PFSK-1 (cell line): ENCODE measurements at regions not wholly inside any gene's neighbourhood (a gene's known extent, or its start where the extent isn't known, plus 50 kb on each side); places are given as distances from the start of the nearest gene placed in this dataset.

ENCODE experiments used
- FOXP2 ChIP-seq: optimal IDR thresholded peaks from 2 replicates; pipeline ENCODE3; 2011; ENCODE audit warnings: borderline replicate concordance, control low read depth, inconsistent platforms; ENCODE audit not compliant: insufficient read depth; ENCODE audit errors: extremely low read length, extremely low read depth
- POLR2AphosphoS5 ChIP-seq: IDR thresholded peaks from 2 replicates; pipeline ENCODE4 v1.6.1; 2012; ENCODE audit warnings: low read depth, mild to moderate bottlenecking, control low read depth, low read length, moderate library complexity
- SIN3A ChIP-seq: IDR thresholded peaks from 2 replicates; pipeline ENCODE4 v1.6.1; 2012; ENCODE audit warnings: mild to moderate bottlenecking, low read length, moderate library complexity, borderline replicate concordance; ENCODE audit not compliant: insufficient read depth
- TAF1 ChIP-seq: IDR thresholded peaks from 2 replicates; pipeline ENCODE4 v1.6.1; 2012; ENCODE audit warnings: low read length, control low read depth, borderline replicate concordance; ENCODE audit not compliant: insufficient read depth
- TF ChIP-seq, protein P1 (sequence below), 2 experiments: IDR thresholded peaks; 2 replicates each; pipeline versions ENCODE4 v1.6.1 to v1.8.0; 2011 to 2012; ENCODE audit warnings: low read depth in 2 of 2, low read length in 2 of 2, control low read depth in 1 of 2, inconsistent platforms in 1 of 2, mild to moderate bottlenecking in 1 of 2, moderate library complexity in 1 of 2; ENCODE audit not compliant: insufficient read depth in 1 of 2

DNA sequence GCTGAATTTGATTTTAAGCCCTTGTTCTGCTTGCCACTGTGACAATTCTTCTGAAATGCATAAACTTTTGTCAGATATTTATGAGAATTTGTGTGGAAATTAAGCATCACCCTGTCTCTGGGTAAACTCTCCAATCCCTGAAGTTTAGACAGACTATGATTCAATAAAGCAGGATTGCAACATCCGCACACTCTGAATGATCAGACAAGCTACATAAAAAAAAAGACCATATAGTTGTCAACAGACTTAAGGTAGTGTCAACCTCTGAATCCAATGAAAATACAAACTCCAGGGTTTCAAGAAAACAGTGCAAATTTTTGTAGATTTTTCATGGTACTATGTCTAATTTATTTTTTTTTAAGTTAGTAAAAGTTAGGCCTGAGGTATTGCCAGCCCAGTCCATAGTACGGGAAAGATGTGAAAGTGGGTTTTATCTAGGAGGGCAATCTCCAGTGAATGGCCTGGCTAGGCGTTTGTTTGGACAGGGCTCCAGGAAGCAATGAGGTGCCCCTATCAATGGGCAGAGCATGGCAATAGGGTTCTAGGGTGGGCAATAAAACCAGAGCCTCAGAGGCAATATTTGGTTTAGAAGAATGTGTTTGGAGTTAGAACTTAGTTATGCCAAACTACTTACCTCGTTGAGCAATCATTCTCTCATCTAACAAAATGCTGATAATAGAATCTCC lies 762.6 kb upstream of the SEMA6A start:
- TF ChIP-seq SIN3A: no peak
- TF ChIP-seq FOXP2: no peak
- TF ChIP-seq TAF1: no peak
- TF ChIP-seq, protein P1, sequence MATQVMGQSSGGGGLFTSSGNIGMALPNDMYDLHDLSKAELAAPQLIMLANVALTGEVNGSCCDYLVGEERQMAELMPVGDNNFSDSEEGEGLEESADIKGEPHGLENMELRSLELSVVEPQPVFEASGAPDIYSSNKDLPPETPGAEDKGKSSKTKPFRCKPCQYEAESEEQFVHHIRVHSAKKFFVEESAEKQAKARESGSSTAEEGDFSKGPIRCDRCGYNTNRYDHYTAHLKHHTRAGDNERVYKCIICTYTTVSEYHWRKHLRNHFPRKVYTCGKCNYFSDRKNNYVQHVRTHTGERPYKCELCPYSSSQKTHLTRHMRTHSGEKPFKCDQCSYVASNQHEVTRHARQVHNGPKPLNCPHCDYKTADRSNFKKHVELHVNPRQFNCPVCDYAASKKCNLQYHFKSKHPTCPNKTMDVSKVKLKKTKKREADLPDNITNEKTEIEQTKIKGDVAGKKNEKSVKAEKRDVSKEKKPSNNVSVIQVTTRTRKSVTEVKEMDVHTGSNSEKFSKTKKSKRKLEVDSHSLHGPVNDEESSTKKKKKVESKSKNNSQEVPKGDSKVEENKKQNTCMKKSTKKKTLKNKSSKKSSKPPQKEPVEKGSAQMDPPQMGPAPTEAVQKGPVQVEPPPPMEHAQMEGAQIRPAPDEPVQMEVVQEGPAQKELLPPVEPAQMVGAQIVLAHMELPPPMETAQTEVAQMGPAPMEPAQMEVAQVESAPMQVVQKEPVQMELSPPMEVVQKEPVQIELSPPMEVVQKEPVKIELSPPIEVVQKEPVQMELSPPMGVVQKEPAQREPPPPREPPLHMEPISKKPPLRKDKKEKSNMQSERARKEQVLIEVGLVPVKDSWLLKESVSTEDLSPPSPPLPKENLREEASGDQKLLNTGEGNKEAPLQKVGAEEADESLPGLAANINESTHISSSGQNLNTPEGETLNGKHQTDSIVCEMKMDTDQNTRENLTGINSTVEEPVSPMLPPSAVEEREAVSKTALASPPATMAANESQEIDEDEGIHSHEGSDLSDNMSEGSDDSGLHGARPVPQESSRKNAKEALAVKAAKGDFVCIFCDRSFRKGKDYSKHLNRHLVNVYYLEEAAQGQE (IDR thresholded peaks at IDR 0.05; ENCODE audit: insufficient read depth in 1 of 2, low read depth in 2 of 2, low read length in 2 of 2): no peak
- no peak for TF ChIP-seq POLR2AphosphoS5

DNA sequence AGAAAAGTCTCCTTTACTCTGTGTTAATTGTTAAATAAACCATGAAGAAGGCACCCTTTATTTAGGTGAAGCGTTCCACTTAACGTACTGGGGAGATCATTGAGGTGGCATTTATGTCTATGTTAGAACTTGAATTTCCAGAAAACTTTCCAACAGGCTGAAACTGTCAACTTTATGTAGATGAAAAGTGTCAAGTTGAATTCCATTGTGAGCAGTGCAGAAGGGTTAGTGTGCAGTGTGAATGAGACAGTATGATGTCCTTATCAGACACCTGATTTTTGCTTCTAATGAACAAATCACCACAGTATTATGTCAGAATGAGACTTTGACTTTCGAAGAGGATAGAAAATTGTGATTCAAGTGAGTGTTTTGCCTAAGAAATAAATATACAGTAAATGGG lies 761.6 kb upstream of the SEMA6A start:
- no peak for TF ChIP-seq SIN3A
- TF ChIP-seq TAF1: no peak
- no peak for TF ChIP-seq FOXP2
- no peak for TF ChIP-seq POLR2AphosphoS5
- TF ChIP-seq, protein P1 (IDR thresholded peaks at IDR 0.05; ENCODE audit: insufficient read depth in 1 of 2, low read depth in 2 of 2, low read length in 2 of 2): no peak

DNA sequence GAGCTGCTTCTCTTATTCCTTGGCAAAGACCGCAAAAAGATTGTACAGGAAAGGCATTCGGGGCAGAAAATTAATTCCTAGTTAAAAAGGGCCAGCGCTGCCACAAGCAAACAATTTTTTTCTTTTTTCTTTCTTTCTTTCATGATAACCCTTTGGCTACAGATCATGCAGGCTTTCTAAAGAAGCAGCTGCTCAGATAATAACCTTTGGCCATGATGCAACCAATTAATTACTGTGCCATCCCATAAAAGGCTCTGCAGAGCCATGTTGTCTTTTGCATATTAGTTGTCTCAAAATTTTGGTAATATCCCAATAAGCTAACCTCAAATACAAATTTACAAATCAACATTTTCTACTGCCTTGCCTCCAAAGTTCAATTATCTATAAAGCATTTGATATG lies 758.4 kb upstream of the SEMA6A start:
- TF ChIP-seq TAF1 (no peak), FOXP2 (no peak), POLR2AphosphoS5 (no peak), SIN3A (no peak)
- TF ChIP-seq, protein P1 (IDR thresholded peaks at IDR 0.05; ENCODE audit: insufficient read depth in 1 of 2, low read depth in 2 of 2, low read length in 2 of 2): no peak

DNA sequence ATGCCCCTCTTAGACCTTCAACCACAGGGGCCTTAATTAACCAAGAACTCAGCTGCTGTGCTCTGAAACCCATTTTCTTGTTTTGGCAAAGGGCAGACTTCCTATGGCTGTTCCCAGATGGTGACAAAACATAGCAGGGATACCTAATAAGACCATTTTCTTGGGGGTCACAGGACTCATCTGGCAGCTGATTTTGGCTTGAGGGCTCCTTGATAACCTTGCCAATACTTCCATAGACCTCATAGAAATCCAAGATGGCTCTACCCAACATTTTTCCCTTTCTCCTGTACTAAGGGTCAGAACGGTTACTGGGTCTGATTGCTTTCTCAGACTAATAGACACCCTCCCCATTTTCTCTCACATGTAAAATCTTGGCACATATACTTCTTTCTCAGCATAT lies 757.7 kb upstream of the SEMA6A start:
- TF ChIP-seq TAF1 (no peak), POLR2AphosphoS5 (no peak), SIN3A (no peak), FOXP2 (no peak)
- TF ChIP-seq, protein P1 (IDR thresholded peaks at IDR 0.05; ENCODE audit: insufficient read depth in 1 of 2, low read depth in 2 of 2, low read length in 2 of 2): no peak
